ENCODE measurements at regions not wholly inside any gene's neighbourhood (a gene's known extent, or its start where the extent isn't known, plus 50 kb on each side); places are given as distances from the start of the nearest gene placed in this dataset.
"Not testable (repeated sequence)": the region's sequence is repeated elsewhere in the genome, so short reads cannot be mapped to it uniquely, and the experiment has no call there.

DNA sequence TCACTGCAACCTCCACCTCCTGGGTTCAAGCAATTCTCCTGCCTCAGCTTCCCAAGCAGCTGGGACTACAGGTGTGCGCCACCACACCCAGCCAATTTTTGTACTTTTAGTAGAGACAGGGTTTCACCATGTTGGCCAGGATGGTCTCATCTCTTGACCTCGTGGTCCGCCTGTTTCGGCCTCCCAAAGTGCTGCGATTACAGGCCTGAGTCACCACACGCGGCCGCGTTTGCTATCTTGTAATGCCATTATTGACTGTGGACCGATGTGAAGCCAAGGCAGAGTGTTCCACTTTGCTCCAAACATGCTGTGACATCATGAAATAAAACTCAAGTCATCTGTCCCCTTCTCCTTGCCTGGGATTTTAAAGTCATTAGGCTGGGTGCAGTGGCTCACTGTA lies 72.1 kb upstream of the CHD2 start:
- DNase-seq, result not testable (repeated sequence)

DNA sequence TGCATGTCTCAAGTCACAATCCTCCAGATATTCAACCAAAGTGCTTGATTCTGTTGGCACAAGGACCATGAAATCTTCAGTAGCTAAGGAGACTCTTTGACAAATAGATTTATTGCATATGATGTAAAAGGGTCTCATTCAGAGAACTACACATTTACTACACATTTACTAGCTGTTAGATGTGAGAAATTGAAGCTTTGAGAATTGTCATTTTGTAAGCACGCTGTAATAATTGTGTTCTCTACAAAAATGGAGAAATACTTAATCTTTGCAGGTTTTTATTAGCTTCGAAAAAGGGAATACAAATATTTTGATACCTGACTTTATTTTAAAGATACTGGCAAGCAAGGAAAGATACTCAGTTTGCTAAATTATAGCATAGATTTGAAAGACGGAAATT lies 70.2 kb upstream of the CHD2 start:
- DNase-seq, result no peak

DNA sequence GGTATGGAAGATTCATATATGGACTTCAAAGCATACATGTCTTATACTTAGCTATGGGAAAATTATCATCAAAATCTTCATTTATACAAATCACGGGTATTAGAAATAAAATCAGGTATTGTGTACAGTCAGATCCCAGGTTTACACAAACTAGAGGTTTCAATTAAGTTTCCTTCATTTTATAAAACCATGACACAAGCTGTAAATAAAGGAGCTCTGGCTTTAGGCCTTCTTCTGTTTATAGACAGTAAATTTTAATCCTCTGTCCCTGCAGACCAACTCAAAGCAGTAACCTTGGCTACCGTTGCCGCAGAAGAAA lies 68.8 kb upstream of the CHD2 start:
- no peak for DNase-seq

DNA sequence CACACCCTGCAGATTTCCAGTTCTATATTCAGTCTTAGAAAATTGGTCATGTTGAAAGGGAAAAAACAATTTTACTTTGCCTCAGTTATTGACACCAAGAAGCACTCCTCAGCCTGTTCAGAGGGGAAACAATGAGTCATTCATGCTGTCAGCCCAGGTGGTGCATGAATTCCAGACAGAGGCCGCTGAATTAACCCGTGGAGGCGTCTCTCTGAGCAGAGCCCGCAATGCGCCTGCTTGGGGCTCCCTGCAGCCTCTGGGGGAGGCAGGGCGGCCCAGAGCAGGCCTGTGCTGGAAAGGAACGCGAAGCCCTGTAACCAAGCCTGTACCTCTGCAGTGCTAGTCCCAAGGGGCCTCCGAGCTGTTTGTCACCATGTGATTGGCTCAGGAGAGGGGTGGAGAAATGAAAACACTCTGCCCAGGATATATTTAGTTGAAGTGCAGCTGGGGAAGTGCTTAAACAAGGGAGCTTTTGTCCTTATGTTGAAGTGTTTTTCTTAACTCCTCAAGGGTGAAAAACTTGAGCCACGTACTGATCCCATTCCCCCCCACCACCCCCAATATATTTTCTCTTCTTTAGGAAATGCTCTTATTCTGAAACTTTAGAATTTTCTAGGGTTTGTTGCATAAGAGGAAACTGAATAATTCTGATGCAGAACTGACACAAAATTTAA lies 68.3 kb upstream of the CHD2 start:
- DNase-seq, result peak; percentile 88

DNA sequence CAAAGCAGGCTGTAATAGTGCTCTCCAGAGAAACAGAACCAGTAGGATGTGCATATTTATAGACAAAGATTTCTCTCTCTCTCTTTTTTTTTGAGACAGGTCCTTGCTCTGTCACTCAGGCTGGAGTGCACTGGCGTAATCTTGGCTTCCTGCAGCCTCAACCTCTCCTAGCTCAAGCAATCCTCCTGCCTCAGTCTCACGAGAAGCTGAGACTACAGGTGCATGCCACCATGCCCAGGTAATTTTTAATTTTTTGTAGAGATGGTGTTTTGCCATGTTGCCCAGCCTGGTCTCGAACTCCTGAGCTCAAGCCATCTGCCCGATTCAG lies 67.1 kb upstream of the CHD2 start:
- no peak for DNase-seq

DNA sequence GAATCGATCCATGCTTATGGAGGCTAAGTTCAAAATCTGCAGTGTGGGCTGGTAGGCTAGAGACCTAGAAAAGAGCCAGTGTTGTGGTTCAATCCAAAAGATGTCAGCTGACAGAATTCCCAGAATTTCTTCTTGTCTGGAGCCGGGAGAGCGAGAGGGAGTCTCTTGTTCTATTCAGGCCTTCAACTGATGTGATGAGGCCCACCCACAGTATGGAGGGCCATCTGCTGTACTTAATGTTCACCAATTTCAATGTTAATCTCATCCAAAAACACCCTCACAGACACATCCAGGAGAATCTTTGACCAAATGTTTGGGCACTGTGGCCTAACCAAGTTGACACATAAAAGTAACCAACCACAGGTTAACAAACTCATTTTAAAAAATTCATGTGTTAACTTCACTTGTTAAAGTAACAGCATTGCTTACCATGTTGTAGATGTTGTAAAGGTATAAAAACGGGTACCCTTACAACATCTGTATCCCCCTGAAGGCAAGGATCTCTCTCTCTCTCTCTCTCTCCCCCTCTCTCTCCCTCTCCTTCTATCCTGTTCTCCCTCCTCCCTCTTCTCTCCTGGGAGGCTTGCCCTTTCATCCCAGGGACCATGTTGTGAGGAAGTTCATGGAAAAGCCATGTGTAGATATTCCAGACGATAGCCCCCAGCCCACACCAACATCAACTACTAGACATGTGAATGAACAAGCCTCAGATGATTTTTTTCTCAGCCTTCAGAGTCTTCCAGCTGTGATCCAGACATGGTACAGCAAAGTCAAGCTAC lies 66.4 kb upstream of the CHD2 start:
- DNase-seq, result no peak

DNA sequence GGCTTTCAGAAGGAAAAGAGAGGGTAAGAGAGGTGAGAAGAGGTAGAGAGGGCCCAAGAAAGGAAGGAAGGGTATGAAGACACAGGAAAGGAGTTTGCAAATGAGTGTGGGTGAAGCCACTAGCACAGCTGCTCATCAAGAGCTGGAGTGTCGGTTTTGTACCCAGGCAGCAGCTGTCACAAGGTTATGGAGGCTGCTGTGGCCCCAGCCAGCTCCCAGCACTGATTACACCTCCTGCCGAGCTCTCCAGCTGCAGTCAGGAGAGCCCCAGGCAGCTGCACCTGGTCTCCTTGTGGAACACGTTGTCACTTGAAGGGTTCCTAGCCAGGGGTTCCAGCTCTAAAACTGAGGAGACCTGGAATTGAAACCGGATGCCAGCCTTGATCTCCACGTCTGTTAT lies 60.4 kb upstream of the CHD2 start:
- peak; percentile 67 for DNase-seq

DNA sequence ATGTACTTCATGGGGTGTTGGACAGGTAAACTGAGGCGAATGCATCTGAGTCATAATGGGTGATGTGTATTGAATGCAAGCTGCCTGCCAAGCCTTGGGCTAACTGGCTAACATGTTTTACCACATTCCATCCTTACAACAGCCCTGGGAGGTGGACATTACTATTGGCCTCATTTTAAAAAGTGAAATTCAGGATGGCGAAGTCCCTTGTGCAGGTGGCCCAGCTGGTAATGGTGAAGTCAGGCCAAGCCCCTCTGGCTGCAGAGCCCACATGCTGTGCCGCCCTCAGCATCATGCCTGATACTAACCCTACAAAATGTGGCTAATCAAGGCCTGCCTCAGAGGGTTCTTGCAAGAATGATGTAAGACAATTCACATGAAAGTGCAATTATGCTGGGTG lies 60.0 kb upstream of the CHD2 start:
- DNase-seq, result no peak

DNA sequence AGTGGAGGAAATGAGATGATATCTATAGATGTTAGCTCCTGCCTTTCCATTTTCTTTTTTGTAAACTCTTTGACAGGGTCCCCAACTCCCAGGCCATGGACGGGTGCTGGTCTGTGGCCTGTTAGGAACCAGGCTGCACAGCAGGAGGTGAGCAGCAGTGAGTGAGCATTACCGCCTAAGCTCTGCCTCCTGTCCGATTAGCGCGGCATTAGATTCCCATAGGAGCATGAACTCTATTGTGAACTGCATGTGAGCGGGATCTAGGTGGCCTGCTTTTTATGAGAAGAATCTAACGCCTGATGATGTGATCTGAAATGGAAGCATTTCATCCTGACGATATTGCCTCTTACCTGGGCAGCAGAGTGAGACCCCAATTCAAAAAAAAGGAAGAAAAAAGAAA lies 56.8 kb upstream of the CHD2 start:
- DNase-seq, result peak; percentile 6

DNA sequence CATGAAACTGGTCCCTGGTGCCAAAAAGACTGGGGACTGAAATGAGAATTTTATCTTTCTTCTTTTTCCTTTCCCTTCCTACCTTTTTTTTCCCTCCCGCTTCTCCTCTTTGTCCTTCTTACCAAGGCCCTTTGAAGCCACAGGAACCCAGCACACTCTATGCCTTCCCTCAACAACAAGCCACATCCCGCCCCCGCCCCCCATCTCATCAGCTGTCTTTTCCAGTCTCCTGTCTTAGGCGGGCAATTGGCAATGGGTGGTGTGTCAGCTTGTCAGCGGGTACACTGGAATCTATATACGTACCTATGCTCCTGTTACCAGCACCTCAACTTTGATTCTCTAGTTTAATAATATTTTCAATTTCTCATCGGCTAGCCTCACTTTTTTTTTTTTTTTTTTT lies 56.3 kb upstream of the CHD2 start:
- DNase-seq, result no peak

DNA sequence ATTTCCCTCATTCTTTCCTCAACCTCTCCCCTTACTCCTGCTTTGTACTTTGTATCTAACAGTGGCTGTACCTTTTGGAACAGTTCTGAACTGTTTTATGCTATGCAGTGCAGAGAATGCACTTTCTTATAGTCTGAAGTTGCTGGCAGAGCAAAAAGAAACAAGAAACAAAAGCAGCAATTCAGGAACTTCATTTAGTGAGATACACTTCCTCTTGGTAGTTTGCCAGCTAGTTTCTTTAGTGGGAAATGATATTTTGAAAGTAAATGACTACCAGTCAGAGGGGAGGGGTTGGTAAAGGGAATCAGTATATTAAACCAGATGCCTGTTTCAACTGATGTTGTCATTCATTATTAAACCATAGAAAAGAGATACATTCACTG lies 55.0 kb upstream of the CHD2 start:
- DNase-seq, result peak; percentile 26

DNA sequence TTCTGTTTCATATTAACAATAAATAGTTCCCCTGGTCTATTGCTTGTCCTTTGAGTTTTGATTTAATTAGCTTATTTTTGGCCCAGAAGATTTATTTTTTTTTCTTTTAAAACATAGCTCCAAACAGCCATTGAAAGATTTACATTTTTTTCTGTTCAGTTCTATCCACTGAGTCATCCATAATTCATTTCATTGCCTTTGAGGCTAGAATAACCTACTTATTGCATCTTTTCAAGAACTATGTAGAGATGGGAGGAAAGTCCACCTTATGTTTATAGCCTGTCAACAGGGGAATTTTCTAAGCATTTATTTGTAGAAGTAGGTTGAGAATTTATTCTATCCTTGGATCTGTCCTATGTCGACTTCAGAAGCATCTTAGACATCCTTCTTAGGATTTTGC lies 53.4 kb upstream of the CHD2 start:
- no peak for DNase-seq

DNA sequence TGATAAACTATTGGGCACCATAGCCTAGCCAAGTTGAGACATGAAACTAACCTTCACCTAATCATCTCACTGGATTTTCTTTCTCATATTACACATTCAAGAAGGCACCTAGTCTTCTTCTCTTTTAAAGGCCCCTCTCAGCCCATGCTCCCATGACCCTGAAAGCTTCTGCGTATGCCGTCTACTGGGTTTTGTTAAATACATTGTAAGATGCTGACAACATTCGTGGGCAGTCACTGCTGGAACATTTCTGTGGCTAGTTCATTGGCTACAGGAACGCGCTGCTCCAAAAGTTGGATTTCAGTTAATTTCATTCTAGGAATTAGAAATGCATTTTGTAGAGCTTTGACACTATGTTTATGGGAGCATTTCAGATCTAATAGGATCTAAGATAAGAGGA lies 52.3 kb upstream of the CHD2 start:
- DNase-seq, result no peak

DNA sequence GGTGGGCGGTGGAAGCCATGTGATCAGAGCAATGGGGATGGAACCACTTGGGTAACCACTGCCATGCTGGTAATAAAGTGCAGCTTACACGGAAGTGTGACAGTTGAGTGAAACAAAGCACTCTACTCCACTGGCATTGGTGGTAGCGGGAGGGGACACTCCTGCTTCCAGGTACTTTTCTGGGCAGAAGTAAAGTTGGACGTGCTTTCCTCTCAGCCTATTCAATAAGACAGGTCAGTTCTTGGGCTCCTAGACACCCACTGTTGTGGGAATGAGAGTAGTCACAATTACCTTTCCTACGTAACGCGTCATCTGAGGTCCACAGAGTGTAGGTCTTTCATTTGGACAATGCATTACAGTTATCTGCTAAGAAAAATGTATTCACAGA lies 51.7 kb upstream of the CHD2 start:
- DNase-seq, result no peak

DNA sequence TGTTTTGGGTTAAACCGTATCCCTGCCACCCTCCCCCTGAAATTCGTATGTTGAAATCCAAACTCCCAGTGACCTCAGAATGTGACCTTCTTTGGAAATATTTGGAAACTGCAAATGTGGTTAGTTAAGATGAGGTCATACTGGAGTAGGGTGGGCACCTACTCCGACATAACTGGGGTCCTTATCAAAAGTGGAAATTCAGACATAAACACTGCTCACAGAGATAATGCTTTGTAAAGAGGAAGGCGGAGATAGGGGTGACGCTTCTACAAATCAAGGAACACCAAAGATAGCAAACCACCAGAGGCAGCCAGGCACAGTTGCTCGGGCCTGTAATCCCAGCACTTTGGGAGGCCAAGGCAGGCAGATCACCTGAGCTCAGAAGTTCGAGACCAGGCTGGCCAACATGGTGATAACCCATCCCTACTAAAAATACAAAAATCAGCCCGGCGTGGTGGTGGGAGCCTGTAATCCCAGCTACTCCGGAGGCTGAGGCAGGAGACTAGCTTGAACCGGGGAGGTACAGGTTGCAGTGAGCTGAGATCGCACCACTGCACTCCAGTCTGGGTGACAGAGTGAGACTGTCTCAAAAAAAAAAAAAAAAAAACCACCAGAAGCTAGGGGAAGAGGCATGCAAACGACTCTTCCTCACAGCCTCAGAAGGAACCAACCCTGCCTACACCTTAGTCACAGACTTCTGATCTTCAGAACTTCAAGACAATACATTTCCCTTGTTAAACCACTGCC lies 51.1 kb upstream of the CHD2 start:
- no peak for DNase-seq

DNA sequence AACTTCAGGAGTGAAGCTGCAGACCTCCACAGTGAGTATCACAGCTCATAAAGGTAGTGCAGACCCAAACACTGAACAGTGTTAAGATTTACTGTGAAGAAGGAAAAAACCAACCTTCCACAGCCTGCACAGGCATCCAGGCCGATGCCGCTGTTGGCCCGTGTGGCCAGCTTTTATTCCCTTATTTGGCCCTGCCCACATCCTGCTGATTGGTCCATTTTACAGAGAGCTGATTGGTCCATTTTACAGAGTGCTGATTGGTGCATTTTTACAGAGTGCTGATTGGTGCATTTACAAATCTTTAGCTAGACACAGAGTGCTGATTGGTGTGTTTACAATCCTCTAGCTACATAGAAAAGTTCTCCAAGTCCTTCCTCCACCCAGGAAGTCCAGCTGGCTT lies 49.9 kb upstream of the CHD2 start:
- not testable (repeated sequence) for DNase-seq
